Activated T-cell treated with anti-CD3 and anti-CD28 coated beads, Interleukin-2, amount 50 U/mL, for 72 hours (primary cell): ENCODE measurements at regions not wholly inside any gene's neighbourhood (a gene's known extent, or its start where the extent isn't known, plus 50 kb on each side); places are given as distances from the start of the nearest gene placed in this dataset.
"Not testable (repeated sequence)": the region's sequence is repeated elsewhere in the genome, so short reads cannot be mapped to it uniquely, and the experiment has no call there.

Source experiments
- ATAC-seq, 2 donors: fragments of 150-1000 bp; cut with Tn5 transposase; replicated peaks in 1 of 2; 2 replicates each; pipeline ENCODE4 v1.10.0; 2021; ENCODE audit warnings: moderate library complexity in 2 of 2, mild to moderate bottlenecking in 1 of 2
- DNase-seq, 2 donors: peaks; one replicate each; pipeline ENCODE4 v3.0.0; 2021 to 2022; ENCODE audit warnings: mixed read lengths in 1 of 2
- H3K27ac Mint-ChIP-seq: one replicate; pipeline ENCODE4 v1.8.0; 2022; ENCODE audit warnings: mild to moderate bottlenecking, moderate library complexity, mixed read lengths
- H3K27me3 Mint-ChIP-seq: one replicate; pipeline ENCODE4 v1.8.0; 2022; ENCODE audit warnings: low read depth, mixed read lengths
- H3K36me3 Mint-ChIP-seq, 2 donors: one replicate each; pipeline ENCODE4 v1.8.0; 2022; ENCODE audit warnings: mixed read lengths in 2 of 2, mild to moderate bottlenecking in 1 of 2; ENCODE audit not compliant: insufficient read depth in 2 of 2
- H3K4me1 Mint-ChIP-seq: one replicate; pipeline ENCODE4 v1.8.0; 2022; ENCODE audit warnings: low read depth, mixed read lengths
- H3K4me3 Mint-ChIP-seq, 2 donors: one replicate each; pipeline ENCODE4 v1.8.0; 2022; ENCODE audit warnings: mild to moderate bottlenecking in 2 of 2, mixed read lengths in 2 of 2, moderate library complexity in 2 of 2
- H3K9me3 Mint-ChIP-seq, 2 donors: one replicate each; pipeline ENCODE4 v1.8.0; 2022; ENCODE audit warnings: mixed read lengths in 2 of 2

DNA sequence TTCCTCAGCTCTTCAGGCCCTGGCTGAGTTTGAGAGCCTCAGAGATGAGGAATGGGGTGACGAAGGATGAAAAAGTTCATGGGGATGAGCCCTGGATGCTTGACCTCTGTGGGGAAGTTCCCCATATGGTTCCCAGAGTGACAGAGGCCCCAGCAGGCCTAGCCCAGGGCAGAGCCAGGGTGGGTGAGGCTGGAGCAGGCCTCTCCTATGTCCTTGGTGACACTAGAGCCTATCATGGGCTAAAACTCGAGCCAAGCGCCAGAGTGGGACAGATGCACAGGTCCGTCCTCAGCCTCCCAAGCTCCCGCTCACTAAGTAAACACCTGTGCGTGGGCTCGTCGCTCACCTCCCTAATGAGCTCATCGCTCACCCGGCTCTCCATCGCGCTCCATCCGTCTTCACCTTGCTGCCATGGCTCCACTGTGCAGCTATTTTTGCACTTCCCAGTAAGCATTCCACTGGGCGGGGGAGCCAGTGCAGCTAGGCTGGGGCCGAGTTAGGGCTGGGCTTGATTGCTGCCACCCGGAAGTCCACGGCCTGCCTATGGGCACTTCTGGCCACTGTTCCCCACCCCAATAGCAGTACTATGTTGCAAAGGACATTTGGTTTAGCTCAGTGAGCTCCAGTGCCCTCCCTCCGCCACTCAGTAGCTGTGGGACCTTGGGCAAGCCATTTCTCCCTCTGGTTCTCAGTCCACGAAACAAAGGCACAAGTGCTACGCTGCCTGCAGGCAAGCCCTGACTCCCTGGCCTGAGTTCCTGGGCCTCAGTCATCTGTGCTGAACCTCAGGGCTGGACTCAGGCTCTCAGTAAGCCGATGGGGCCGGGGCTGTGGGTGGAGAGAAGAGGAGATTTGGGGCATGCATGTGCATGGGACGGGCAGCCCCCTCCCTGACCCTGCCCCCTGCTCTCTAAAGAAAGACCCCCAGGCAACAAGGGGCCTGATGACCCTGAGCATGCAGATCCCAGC, 117.3 kb upstream of the PCBD1 start:
- no peaks in the 10 kb centered on the region for H3K27me3 Mint-ChIP-seq
- no peak for ATAC-seq
- H3K4me1 Mint-ChIP-seq = no peaks in the 10 kb centered on the region
- no peak overlapping the region for H3K27ac Mint-ChIP-seq
- H3K36me3 Mint-ChIP-seq = no peaks in the 10 kb centered on the region
- no peak for DNase-seq
- H3K9me3 Mint-ChIP-seq = no peaks in the 10 kb centered on the region
- no peak overlapping the region for H3K4me3 Mint-ChIP-seq

DNA sequence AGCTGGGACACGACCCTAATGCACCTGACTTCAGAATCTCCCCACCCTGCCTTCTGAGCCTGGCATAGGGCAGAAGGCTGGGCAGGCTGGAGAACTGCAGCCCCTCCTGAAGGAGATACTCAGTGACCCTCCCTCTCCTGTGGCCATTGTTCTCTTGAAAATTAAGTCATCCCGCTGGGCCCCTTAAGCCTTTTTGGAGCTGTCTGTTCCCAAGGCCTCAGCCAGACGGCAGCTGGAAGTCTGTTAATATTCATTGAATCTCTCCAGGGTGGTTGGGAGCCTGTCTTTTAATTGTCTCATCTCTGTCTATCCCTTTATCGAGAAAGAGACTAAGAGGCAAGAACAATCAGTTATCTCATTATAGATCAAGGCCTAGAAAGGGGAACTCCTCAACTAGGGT, 118.1 kb upstream of the PCBD1 start:
- no peak overlapping the region for H3K4me3 Mint-ChIP-seq
- no peaks in the 10 kb centered on the region for H3K27me3 Mint-ChIP-seq
- ATAC-seq = no peak
- no peak for DNase-seq
- no peaks in the 10 kb centered on the region for H3K4me1 Mint-ChIP-seq
- no peaks in the 10 kb centered on the region for H3K9me3 Mint-ChIP-seq
- H3K27ac Mint-ChIP-seq = no peak overlapping the region
- H3K36me3 Mint-ChIP-seq = no peaks in the 10 kb centered on the region

DNA sequence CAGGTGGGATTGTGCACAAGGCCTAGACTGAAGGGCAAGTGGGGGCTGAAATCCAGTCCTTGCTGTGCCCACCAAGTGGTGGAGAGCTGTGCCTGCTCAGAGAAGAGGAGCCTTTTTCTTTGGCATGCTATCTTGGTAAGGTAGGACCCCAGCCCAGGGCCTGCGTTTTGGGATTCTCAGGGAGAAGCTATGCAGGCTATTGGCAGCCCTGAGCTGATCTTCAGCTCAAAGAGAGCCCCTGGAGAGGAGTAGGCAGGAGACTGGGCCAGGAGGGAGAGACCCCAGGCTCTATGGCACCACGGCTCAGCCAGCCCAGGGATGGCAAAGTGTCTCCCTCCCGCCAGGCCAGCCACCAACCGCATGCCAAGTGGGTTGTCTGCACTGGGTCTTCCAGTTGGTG, 119.2 kb upstream of the PCBD1 start:
- no peak for DNase-seq
- no peaks in the 10 kb centered on the region for H3K36me3 Mint-ChIP-seq
- no peaks in the 10 kb centered on the region for H3K9me3 Mint-ChIP-seq
- no peaks in the 10 kb centered on the region for H3K4me1 Mint-ChIP-seq
- no peak overlapping the region for H3K27ac Mint-ChIP-seq
- no peaks in the 10 kb centered on the region for H3K27me3 Mint-ChIP-seq
- ATAC-seq = no peak
- H3K4me3 Mint-ChIP-seq = no peak overlapping the region

DNA sequence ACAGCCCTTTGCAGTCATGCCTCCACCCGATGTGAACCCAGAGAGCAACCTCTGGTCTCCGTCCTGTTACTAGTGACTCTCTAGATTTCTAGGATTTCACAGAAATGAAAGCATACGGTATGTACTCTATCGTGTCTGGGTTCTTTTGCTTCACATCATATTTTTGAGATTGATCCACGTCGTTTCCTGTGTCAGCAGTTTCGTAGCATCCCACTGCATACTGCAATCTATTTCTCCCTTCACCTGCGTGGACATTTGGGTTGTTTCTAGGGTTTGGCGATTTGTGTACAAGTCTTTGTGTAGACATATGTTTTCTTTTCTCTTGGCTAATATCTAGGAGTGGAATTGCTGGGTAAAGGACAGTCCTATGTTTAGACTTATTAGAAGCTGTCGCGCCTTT, 119.8 kb upstream of the PCBD1 start:
- ATAC-seq = no peak
- Mint-ChIP-seq H3K36me3 (no peaks in the 10 kb centered on the region), H3K27me3 (no peaks in the 10 kb centered on the region), H3K9me3 (no peaks in the 10 kb centered on the region), H3K27ac (no peak overlapping the region), H3K4me3 (no peak overlapping the region), H3K4me1 (no peaks in the 10 kb centered on the region)
- DNase-seq = no peak

DNA sequence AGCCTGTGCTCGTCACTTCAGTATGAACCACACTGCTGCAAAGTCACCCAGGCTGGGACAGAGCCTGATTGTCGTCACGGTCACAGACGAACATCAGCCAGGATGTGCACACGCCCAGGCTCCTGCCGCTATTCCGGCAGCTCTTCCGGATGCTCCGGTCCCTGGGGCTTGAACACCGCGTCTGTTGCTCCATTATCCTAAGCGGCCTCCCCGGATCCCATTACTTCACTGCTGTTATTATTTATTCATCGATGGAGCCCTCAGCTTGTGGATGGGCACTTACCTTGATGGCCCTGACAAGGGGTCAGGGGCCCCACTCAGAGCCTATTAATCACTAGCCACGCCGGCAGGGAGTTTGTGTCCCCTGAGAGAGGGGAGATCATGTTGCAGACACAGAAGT, 120.8 kb upstream of the PCBD1 start:
- Mint-ChIP-seq H3K27me3 (no peaks in the 10 kb centered on the region), H3K27ac (no peak overlapping the region), H3K4me1 (no peaks in the 10 kb centered on the region), H3K9me3 (no peaks in the 10 kb centered on the region), H3K4me3 (no peak overlapping the region), H3K36me3 (no peaks in the 10 kb centered on the region)
- no peak for ATAC-seq
- DNase-seq = no peak

DNA sequence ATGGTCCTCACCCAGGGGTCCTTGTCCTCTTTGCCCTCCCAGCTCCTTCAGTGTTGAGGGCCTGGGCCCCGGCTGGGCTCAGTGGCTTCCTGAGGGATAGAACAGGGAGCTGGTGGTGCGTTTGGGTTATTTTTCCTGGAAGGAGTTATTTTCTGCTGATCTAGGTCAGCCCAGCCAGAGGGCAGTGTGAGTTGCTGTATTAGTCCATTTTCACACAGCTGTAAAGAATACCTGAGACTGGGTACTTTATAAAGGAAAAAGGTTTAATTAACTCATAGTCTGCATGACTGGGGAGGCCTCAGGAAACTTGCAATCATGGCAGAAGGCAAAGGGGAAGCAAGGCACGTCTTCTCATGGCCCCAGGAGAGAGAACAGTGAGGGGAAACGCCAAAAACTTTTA, 122.4 kb upstream of the PCBD1 start:
- no peak overlapping the region for H3K27ac Mint-ChIP-seq
- H3K36me3 Mint-ChIP-seq = no peaks in the 10 kb centered on the region
- ATAC-seq (no peak), DNase-seq (no peak)
- peaks cover 7% of the 10 kb centered on the region for H3K27me3 Mint-ChIP-seq
- H3K9me3 Mint-ChIP-seq = no peaks in the 10 kb centered on the region
- no peak overlapping the region for H3K4me3 Mint-ChIP-seq
- peaks cover 4% of the 10 kb centered on the region for H3K4me1 Mint-ChIP-seq

DNA sequence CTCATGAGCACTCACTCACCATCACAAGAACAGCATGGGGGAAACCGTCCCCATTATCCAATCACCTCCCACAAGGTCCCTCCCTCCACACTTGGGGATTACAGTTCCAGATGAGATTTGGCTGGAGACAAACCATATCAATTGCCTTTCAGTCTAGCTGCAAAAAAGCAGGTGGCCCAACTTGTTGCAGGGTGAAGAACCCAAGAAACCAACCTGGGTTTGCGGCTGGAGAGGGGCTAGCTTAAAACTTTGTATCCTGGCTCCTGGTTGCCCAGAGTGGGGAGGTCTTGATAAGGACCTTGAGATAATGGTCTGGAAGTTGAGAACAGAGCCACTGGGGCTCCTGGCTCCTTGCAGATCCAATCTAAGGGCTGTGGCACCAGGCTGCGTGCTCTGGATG, 122.8 kb upstream of the PCBD1 start:
- Mint-ChIP-seq H3K4me1 (peaks cover 4% of the 10 kb centered on the region), H3K36me3 (no peaks in the 10 kb centered on the region), H3K27me3 (peaks cover 7% of the 10 kb centered on the region), H3K27ac (no peak overlapping the region), H3K9me3 (no peaks in the 10 kb centered on the region), H3K4me3 (no peak overlapping the region)
- ATAC-seq = no peak
- no peak for DNase-seq

DNA sequence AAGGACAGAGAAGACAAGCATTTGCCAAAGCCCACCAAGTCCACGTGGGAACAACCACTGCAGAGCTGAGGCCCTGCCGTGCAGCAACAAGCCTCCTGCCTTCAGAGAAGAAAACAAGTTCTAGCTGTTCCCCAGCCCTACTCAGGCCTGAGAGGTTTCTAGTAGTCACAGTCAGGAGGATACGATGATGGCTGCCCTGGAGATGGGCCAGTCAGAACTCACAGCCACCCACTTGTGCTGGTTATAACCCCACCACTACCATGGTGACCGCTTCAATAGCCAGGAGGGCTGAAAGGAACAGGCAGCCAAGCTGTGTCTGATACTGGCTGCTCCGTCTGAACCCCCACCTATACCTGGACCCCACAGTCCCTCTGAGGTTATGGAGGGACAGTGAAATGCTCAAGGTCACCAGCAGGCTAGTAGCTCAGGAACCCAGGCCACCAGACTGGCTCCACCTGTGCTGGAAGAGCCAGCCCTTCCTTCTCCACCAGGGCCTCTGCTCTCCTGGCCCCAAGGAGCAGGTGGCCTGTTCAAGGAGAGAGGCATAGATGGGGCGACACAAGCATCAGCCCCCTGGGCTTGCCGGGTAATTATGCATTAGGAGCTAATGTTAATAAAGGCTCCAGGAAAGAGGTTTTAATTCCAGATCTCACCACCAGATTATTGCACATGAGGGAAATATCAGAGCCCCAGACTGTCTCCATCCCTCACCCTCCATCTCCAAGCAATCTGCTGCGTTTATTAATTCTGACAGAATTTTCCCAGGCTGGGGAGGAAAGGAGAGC, 125.8 kb upstream of the PCBD1 start:
- no peak for ATAC-seq
- Mint-ChIP-seq H3K36me3 (no peaks in the 10 kb centered on the region), H3K27me3 (peaks cover 7% of the 10 kb centered on the region), H3K9me3 (no peaks in the 10 kb centered on the region), H3K27ac (no peak overlapping the region), H3K4me3 (no peak overlapping the region), H3K4me1 (peaks cover 4% of the 10 kb centered on the region)
- no peak for DNase-seq

DNA sequence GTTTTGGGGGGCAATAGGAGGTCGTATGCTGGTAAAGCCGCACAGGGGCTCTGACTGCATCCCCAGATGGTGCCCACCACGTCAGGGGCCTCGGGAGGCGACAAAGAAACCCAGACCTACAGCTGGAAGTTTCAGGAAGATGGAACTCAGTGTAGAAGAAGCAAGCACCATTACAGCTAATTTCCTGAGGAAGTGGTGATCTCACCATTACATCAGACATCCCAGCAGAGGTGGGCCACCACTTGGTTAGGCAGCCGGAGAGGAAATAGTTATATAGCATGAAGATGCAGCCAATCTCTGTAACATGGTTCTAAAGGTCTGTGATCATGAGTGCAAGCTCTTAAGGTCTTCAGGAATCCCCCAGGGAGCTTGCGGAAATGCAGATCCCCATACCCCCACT, 127.3 kb upstream of the PCBD1 start:
- Mint-ChIP-seq H3K27ac (no peak overlapping the region), H3K4me3 (no peak overlapping the region), H3K9me3 (no peaks in the 10 kb centered on the region), H3K27me3 (peaks cover 7% of the 10 kb centered on the region), H3K36me3 (no peaks in the 10 kb centered on the region), H3K4me1 (peaks cover 4% of the 10 kb centered on the region)
- DNase-seq (no peak), ATAC-seq (peak in 1 of 2 donors; percentile 25)

DNA sequence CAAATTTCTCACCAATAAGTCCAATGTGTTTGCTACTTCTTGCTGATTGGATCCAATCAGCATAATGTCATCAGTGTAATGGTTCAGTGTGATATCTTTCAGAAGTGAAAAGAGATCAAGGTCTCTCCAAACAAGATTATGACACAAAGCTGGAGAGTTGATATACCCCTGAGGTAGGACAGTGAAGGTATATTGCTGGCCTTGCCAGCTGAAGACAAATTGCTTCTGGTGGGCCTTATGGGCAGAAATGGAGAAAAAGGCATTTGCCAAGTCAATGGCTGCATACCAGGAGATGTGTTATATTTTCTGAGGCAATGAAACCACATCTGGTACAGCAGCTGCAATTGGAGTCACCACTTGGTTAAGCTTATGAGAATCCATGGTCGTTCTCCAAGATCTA, 131.7 kb upstream of the PCBD1 start:
- ATAC-seq, H3K9me3 Mint-ChIP-seq, DNase-seq, H3K36me3 Mint-ChIP-seq, H3K27ac Mint-ChIP-seq, H3K4me3 Mint-ChIP-seq, H3K27me3 Mint-ChIP-seq, H3K4me1 Mint-ChIP-seq: not testable (repeated sequence)

DNA sequence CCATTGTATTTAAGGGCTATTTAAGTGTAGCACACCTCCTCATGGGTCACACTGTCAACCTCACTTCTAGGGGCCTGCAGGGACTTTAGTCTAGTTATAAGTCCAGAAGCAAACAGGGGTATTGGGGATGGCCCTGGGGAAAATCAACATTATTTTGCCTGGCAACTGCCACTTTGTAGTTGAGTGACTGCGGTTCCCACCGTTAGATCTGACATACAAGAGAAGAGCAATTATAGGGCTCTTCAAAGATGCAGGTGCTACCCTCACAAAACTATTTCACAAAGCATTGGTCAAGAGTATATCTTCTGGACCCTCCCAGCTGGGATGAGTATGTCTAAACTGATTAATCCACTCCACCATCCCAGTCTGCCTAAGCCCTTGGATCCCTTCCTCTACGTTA, 133.0 kb upstream of the PCBD1 start:
- Mint-ChIP-seq H3K4me1 (no peaks in the 10 kb centered on the region), H3K4me3 (no peak overlapping the region), H3K27ac (no peak overlapping the region), H3K27me3 (no peaks in the 10 kb centered on the region), H3K9me3 (peaks cover 0 to 1% of the 10 kb centered on the region in 2 donors), H3K36me3 (no peaks in the 10 kb centered on the region)
- ATAC-seq (no peak), DNase-seq (no peak)

DNA sequence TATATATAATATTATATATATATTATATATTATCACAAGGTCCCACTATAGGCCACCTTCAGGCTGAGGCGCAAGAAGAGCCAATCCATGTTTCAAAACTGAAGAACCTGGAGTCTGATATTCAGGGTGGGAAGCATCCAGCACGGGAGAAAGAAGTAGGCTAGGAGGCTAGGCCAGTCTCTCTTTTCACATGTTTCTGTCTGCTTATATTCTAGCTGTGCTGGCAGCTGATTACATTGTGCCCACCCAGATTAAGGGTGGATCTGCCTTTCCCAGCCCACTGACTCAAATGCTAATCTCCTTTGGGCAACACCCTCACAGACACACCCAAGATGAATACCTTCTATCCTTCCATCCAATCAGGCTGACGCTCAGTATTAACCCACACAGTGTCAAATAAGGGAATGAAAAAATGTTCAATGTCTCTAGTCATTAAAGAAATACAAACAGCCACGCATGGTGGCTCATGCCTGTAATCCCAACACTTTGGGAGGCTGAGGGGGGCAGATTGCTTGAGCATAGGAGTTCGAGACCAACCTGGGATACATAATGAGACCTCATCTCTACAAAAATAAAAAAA, 135.4 kb upstream of the PCBD1 start:
- DNase-seq (no peak), ATAC-seq (no peak)
- Mint-ChIP-seq H3K9me3 (peaks cover 0 to 1% of the 10 kb centered on the region in 2 donors), H3K27ac (no peak overlapping the region), H3K4me3 (no peak overlapping the region), H3K4me1 (no peaks in the 10 kb centered on the region), H3K27me3 (no peaks in the 10 kb centered on the region), H3K36me3 (no peaks in the 10 kb centered on the region)

DNA sequence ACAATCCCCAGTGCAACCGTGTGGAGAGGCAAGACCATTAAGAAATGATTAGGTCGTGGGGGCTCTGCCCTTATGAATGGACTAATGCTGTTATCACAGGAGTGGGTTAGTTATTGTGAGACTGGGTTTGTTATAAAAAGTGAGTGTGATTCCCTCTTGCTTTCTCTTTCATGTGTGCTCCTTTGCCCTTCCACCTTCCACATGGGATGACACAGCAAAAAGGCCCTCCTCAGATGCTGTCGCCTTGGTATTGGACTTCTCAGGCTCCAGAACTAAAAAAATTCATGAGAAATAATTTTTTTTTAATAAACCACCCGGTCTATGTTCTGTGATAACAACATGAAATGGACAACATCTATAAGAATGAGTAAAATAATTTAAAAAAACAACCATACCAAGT, 136.1 kb upstream of the PCBD1 start:
- Mint-ChIP-seq H3K27me3 (no peaks in the 10 kb centered on the region), H3K4me1 (no peaks in the 10 kb centered on the region), H3K4me3 (no peak overlapping the region), H3K36me3 (no peaks in the 10 kb centered on the region), H3K27ac (no peak overlapping the region), H3K9me3 (peaks cover 0 to 1% of the 10 kb centered on the region in 2 donors)
- ATAC-seq (no peak), DNase-seq (no peak)
